ENCODE measurements at regions not wholly inside any gene's neighbourhood (a gene's known extent, or its start where the extent isn't known, plus 50 kb on each side); places are given as distances from the start of the nearest gene placed in this dataset.

GRCh38 chr1:88052167-88052566, 631.9 kb upstream of the PKN2 start:
- H3K27ac ChIP-seq (ENCODE audit: low read depth in 1 of 3, low read length in 2 of 3), result peak overlapping the region in 1 of 3 donors; percentile 55
- H3K4me3 ChIP-seq (ENCODE audit: low read depth in 1 of 3, low read length in 3 of 3), result no peak overlapping the region
- FAIRE-seq, result no peak
- 35 to 76% (median 44%) methylated on average over 1 of the region's 1 CpG for WGBS, 3 donors
- H3K36me3 ChIP-seq (ENCODE audit: control insufficient read depth in 3 of 3, insufficient read depth in 2 of 3, low read depth in 1 of 3, low read length in 3 of 3), result no peaks in the 10 kb centered on the region
- no peaks in the 10 kb centered on the region for H3K9me3 ChIP-seq (ENCODE audit: control insufficient read depth in 2 of 2, insufficient read depth in 1 of 2, low read depth in 1 of 2, low read length in 1 of 2)
- peak; percentile 59 to 74 for DNase-seq
- peaks cover 0 to 6% (median 0%) of the 10 kb centered on the region in 3 donors for H3K4me1 ChIP-seq (ENCODE audit: control insufficient read depth in 3 of 3, insufficient read depth in 2 of 3, low read depth in 1 of 3, low read length in 2 of 3)
- no peaks in the 10 kb centered on the region for H3K27me3 ChIP-seq (ENCODE audit: control insufficient read depth in 3 of 3, insufficient read depth in 3 of 3, low read length in 3 of 3)

GRCh38 chr1:88053065-88053464, 631.0 kb upstream of the PKN2 start:
- H3K27ac ChIP-seq (ENCODE audit: low read depth in 1 of 3, low read length in 2 of 3), result no peak overlapping the region
- peaks cover 0 to 6% (median 0%) of the 10 kb centered on the region in 3 donors for H3K4me1 ChIP-seq (ENCODE audit: control insufficient read depth in 3 of 3, insufficient read depth in 2 of 3, low read depth in 1 of 3, low read length in 2 of 3)
- no peak for FAIRE-seq
- H3K9me3 ChIP-seq (ENCODE audit: control insufficient read depth in 2 of 2, insufficient read depth in 1 of 2, low read depth in 1 of 2, low read length in 1 of 2), result no peaks in the 10 kb centered on the region
- H3K36me3 ChIP-seq (ENCODE audit: control insufficient read depth in 3 of 3, insufficient read depth in 2 of 3, low read depth in 1 of 3, low read length in 3 of 3), result no peaks in the 10 kb centered on the region
- no peaks in the 10 kb centered on the region for H3K27me3 ChIP-seq (ENCODE audit: control insufficient read depth in 3 of 3, insufficient read depth in 3 of 3, low read length in 3 of 3)
- no peak overlapping the region for H3K4me3 ChIP-seq (ENCODE audit: low read depth in 1 of 3, low read length in 3 of 3)
- WGBS, 3 donors, result 86 to 88% (median 87%) methylated on average over 2 of the region's 2 CpGs
- no peak for DNase-seq

- DNase-seq, result no peak
- FAIRE-seq, result no peak
- no peak overlapping the region for H3K4me3 ChIP-seq (ENCODE audit: low read depth in 1 of 3, low read length in 3 of 3)
- H3K36me3 ChIP-seq (ENCODE audit: control insufficient read depth in 3 of 3, insufficient read depth in 2 of 3, low read depth in 1 of 3, low read length in 3 of 3), result no peaks in the 10 kb centered on the region
- no peaks in the 10 kb centered on the region for H3K9me3 ChIP-seq (ENCODE audit: control insufficient read depth in 2 of 2, insufficient read depth in 1 of 2, low read depth in 1 of 2, low read length in 1 of 2)
- WGBS, 3 donors, result 84% methylated on average over 3 of the region's 3 CpGs
- H3K4me1 ChIP-seq (ENCODE audit: control insufficient read depth in 3 of 3, insufficient read depth in 2 of 3, low read depth in 1 of 3, low read length in 2 of 3), result peaks cover 0 to 11% (median 0%) of the 10 kb centered on the region in 3 donors
- H3K27ac ChIP-seq (ENCODE audit: low read depth in 1 of 3, low read length in 2 of 3), result no peak overlapping the region
- H3K27me3 ChIP-seq (ENCODE audit: control insufficient read depth in 3 of 3, insufficient read depth in 3 of 3, low read length in 3 of 3), result no peaks in the 10 kb centered on the region
These were observed 627.2 kb upstream of the PKN2 start for GRCh38 chr1:88056881-88057280.

- Histone ChIP-seq H3K4me1 (ENCODE audit: control insufficient read depth in 3 of 3, insufficient read depth in 2 of 3, low read depth in 1 of 3, low read length in 2 of 3) (peaks cover 0 to 5% (median 0%) of the 10 kb centered on the region in 3 donors), H3K36me3 (ENCODE audit: control insufficient read depth in 3 of 3, insufficient read depth in 2 of 3, low read depth in 1 of 3, low read length in 3 of 3) (no peaks in the 10 kb centered on the region), H3K27ac (ENCODE audit: low read depth in 1 of 3, low read length in 2 of 3) (no peak overlapping the region), H3K27me3 (ENCODE audit: control insufficient read depth in 3 of 3, insufficient read depth in 3 of 3, low read length in 3 of 3) (no peaks in the 10 kb centered on the region), H3K9me3 (ENCODE audit: control insufficient read depth in 2 of 2, insufficient read depth in 1 of 2, low read depth in 1 of 2, low read length in 1 of 2) (no peaks in the 10 kb centered on the region), H3K4me3 (ENCODE audit: low read depth in 1 of 3, low read length in 3 of 3) (no peak overlapping the region)
- FAIRE-seq (no peak), DNase-seq (no peak)
- 69 to 78% (median 76%) methylated on average over 2 of the region's 2 CpGs for WGBS, 3 donors
These were observed 625.9 kb upstream of the PKN2 start for GRCh38 chr1:88058205-88058604.

DNA sequence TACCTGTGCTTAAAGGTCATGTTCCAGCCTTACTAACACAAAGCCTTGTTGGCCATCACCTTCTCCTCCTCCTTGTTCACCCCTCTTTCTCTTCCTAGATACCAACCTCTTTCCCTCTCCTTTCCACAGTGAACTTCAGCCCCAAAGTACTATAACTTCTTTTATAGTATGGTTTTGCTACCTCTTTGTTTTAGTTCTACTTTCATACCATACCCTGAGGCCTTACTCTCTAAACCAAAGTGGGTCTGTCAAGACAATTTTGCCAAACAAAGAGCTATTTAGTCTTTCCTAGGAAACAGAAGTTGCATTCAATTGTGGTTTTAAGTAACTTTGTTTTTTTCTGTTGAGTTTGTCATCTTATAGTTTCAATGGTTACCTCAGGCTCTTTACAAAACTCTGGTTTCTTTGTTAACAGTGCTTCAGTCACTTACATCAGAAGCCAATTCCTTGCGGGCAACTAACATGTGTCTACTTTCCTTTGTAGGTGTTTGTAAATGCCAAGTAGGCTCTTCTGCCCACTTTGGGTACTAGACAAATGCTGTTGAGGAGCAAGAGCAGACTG, 623.9 kb upstream of the PKN2 start:
- Histone ChIP-seq H3K9me3 (ENCODE audit: control insufficient read depth in 2 of 2, insufficient read depth in 1 of 2, low read depth in 1 of 2, low read length in 1 of 2) (no peaks in the 10 kb centered on the region), H3K36me3 (ENCODE audit: control insufficient read depth in 3 of 3, insufficient read depth in 2 of 3, low read depth in 1 of 3, low read length in 3 of 3) (no peaks in the 10 kb centered on the region), H3K27me3 (ENCODE audit: control insufficient read depth in 3 of 3, insufficient read depth in 3 of 3, low read length in 3 of 3) (no peaks in the 10 kb centered on the region), H3K4me1 (ENCODE audit: control insufficient read depth in 3 of 3, insufficient read depth in 2 of 3, low read depth in 1 of 3, low read length in 2 of 3) (peaks cover 0 to 5% (median 0%) of the 10 kb centered on the region in 3 donors), H3K4me3 (ENCODE audit: low read depth in 1 of 3, low read length in 3 of 3) (no peak overlapping the region), H3K27ac (ENCODE audit: low read depth in 1 of 3, low read length in 2 of 3) (no peak overlapping the region)
- 89 to 93% (median 92%) methylated on average over 1 of the region's 1 CpG for WGBS, 3 donors
- DNase-seq, result peak in 1 of 2 donors; percentile 12
- no peak for FAIRE-seq

DNA sequence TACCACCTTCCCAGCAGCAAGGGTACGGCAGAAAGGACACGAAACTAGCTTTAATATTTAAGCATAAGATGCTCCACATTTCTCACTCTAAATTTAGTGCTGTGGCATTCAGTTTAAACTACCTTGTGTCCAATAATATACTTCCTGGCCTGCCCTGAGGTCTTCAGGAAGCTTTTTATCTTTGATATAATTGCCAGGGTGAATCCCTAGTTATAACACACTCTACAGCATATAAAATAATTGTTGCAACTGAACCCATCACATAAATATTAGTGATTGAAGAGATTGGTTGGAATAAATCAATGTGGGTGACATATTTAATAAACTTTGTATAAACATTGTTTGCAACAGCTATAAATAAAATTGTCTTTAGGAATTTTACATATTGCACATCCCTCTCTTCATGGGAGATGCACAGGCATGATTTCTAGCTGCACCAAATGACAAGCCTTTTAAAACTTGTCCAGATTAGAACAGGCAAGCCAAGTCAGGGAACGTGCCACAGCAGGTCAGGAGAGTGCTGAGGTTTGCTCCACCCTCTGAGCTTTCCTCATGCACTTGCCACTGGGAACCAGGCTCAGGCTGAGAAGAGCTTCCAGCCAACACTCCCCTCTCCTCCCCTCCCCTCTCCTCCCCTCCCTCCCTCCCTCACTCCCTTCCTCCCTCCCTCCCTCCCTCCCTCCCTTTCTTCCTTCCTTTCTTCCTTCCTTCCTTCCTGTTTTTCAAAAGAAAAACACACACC, 623.2 kb upstream of the PKN2 start:
- Histone ChIP-seq H3K4me1 (ENCODE audit: control insufficient read depth in 3 of 3, insufficient read depth in 2 of 3, low read depth in 1 of 3, low read length in 2 of 3) (peaks cover 0 to 5% (median 0%) of the 10 kb centered on the region in 3 donors), H3K27ac (ENCODE audit: low read depth in 1 of 3, low read length in 2 of 3) (no peak overlapping the region), H3K36me3 (ENCODE audit: control insufficient read depth in 3 of 3, insufficient read depth in 2 of 3, low read depth in 1 of 3, low read length in 3 of 3) (no peaks in the 10 kb centered on the region), H3K9me3 (ENCODE audit: control insufficient read depth in 2 of 2, insufficient read depth in 1 of 2, low read depth in 1 of 2, low read length in 1 of 2) (no peaks in the 10 kb centered on the region), H3K4me3 (ENCODE audit: low read depth in 1 of 3, low read length in 3 of 3) (no peak overlapping the region), H3K27me3 (ENCODE audit: control insufficient read depth in 3 of 3, insufficient read depth in 3 of 3, low read length in 3 of 3) (no peaks in the 10 kb centered on the region)
- DNase-seq (no peak), FAIRE-seq (no peak)
- 71 to 85% (median 80%) methylated on average over 3 of the region's 3 CpGs for WGBS, 3 donors

- H3K4me3 ChIP-seq (ENCODE audit: low read depth in 1 of 3, low read length in 3 of 3), result no peak overlapping the region
- FAIRE-seq (no peak), DNase-seq (peak; percentile 65 to 78)
- no peak overlapping the region for H3K27ac ChIP-seq (ENCODE audit: low read depth in 1 of 3, low read length in 2 of 3)
- H3K9me3 ChIP-seq (ENCODE audit: control insufficient read depth in 2 of 2, insufficient read depth in 1 of 2, low read depth in 1 of 2, low read length in 1 of 2), result no peaks in the 10 kb centered on the region
- peaks cover 0 to 5% (median 0%) of the 10 kb centered on the region in 3 donors for H3K4me1 ChIP-seq (ENCODE audit: control insufficient read depth in 3 of 3, insufficient read depth in 2 of 3, low read depth in 1 of 3, low read length in 2 of 3)
- H3K27me3 ChIP-seq (ENCODE audit: control insufficient read depth in 3 of 3, insufficient read depth in 3 of 3, low read length in 3 of 3), result no peaks in the 10 kb centered on the region
- H3K36me3 ChIP-seq (ENCODE audit: control insufficient read depth in 3 of 3, insufficient read depth in 2 of 3, low read depth in 1 of 3, low read length in 3 of 3), result no peaks in the 10 kb centered on the region
These were observed 622.4 kb upstream of the PKN2 start for GRCh38 chr1:88061492-88062177.

- Histone ChIP-seq H3K4me1 (ENCODE audit: control insufficient read depth in 3 of 3, insufficient read depth in 2 of 3, low read depth in 1 of 3, low read length in 2 of 3) (peaks cover 0 to 5% (median 0%) of the 10 kb centered on the region in 3 donors), H3K27ac (ENCODE audit: low read depth in 1 of 3, low read length in 2 of 3) (no peak overlapping the region), H3K4me3 (ENCODE audit: low read depth in 1 of 3, low read length in 3 of 3) (no peak overlapping the region), H3K9me3 (ENCODE audit: control insufficient read depth in 2 of 2, insufficient read depth in 1 of 2, low read depth in 1 of 2, low read length in 1 of 2) (no peaks in the 10 kb centered on the region), H3K27me3 (ENCODE audit: control insufficient read depth in 3 of 3, insufficient read depth in 3 of 3, low read length in 3 of 3) (no peaks in the 10 kb centered on the region), H3K36me3 (ENCODE audit: control insufficient read depth in 3 of 3, insufficient read depth in 2 of 3, low read depth in 1 of 3, low read length in 3 of 3) (no peaks in the 10 kb centered on the region)
- 82 to 83% (median 83%) methylated on average over 3 of the region's 3 CpGs for WGBS, 3 donors
- FAIRE-seq (no peak), DNase-seq (no peak)
These were observed 621.4 kb upstream of the PKN2 start for GRCh38 chr1:88062650-88063153.

Data from small intestine (tissue), 7 donors.